Fibroblast of the aortic adventitia (primary cell): ENCODE measurements at regions not wholly inside any gene's neighbourhood (a gene's known extent, or its start where the extent isn't known, plus 50 kb on each side); places are given as distances from the start of the nearest gene placed in this dataset.
"Not testable (repeated sequence)": the region's sequence is repeated elsewhere in the genome, so short reads cannot be mapped to it uniquely, and the experiment has no call there.

Experiments
- DNase-seq: peaks from one replicate; pipeline ENCODE4 v3.0.0-alpha.2; 2010; ENCODE audit warnings: low read depth
- H3K4me3 ChIP-seq: 2 replicates; pipeline ENCODE4 v1.5.1; 2011; ENCODE audit warnings: low read depth, mild to moderate bottlenecking, control low read depth, low read length, moderate library complexity
- CTCF ChIP-seq: IDR thresholded peaks from 2 replicates; pipeline ENCODE4 v1.5.1; 2011; ENCODE audit warnings: mild to moderate bottlenecking, low read length, control low read depth, inconsistent platforms; ENCODE audit not compliant: insufficient read depth

GRCh38 chr2:145374165-145374564, 854.2 kb upstream of the ZEB2 start:
- no peak for TF ChIP-seq CTCF
- DNase-seq = no peak
- no peak overlapping the region for H3K4me3 ChIP-seq

DNA sequence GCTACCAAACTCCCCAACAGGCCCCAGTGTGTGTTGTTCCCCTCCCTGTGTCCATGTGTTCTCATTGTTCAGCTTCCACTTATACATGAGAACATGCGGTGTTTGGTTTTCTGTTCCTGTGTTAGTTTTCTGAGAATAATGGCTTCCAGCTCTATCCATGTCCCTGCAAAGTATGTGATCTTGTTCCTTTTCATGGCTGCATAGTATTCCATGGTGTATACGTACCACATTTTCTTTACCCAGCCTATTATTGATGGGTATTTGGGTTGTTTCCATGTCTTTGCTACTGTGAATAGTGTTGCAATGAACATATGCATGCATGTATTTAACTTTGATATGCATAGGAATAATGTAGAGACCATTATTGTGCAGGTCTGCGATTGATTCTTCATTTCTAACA, 847.4 kb upstream of the ZEB2 start:
- DNase-seq, H3K4me3 ChIP-seq: not testable (repeated sequence)

DNA sequence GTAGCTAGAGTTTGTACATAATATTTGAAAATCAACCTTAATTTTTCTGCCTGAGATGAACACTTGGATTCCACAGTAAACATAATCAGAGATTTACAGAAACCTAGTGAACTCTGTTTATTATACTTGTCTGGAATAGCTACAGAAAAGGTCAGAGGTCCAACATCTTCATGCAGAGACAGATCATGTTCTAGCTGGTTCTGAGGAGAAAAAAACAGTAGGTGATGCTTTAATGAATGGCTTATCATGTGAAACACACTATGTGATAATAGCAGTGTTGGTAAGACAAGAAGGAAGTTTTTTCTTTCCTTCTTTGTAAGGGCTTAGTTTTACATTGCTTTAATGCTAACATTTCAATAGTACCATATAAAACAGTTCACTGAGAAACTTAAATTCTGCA, 846.4 kb upstream of the ZEB2 start:
- no peak for TF ChIP-seq CTCF
- no peak overlapping the region for H3K4me3 ChIP-seq
- DNase-seq = no peak

GRCh38 chr2:145360129-145360790, 840.3 kb upstream of the ZEB2 start:
- DNase-seq = no peak
- TF ChIP-seq CTCF = no peak
- H3K4me3 ChIP-seq = no peak overlapping the region

DNA sequence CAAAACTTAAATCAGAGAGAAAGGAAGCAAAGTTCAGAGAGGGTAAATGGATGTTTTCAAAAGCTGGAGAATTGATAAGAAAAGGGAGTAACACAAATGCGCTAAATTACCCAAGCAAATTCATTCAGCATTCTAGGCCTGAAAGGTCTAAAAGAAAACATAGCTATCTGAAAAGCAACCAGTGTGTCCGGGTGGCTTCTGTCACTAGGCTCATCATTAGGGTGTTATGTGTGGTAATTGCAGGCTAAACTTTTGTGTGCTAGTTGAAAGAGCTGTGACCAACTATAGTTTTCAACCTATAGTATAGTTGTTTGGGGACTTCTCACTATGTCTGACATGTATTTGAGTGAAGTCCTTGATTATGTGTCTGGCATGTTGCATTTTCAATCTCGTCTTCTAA, 839.6 kb upstream of the ZEB2 start:
- no peak for DNase-seq
- H3K4me3 ChIP-seq = no peak overlapping the region
- no peak for TF ChIP-seq CTCF

DNA sequence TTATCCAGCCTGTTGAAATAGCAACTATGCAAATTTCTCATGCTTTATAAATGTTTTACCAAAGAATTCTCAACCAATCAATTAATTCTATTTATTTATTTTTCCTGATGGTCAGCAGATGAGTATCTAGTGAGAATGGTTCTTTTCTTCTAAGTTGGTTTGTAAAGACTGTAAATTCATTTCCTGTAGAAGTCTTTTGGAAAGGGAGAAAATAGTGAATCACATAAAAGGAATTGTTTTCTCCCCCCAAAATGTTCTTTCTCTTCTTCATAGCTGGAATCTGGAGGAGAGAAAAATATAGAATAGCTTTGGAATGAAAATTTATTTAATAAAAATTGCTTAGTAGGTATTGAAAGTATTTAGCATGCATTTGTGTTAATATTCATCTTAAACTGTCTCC, 836.1 kb upstream of the ZEB2 start:
- TF ChIP-seq CTCF = no peak
- peak; percentile 11 for DNase-seq
- H3K4me3 ChIP-seq = no peak overlapping the region

DNA sequence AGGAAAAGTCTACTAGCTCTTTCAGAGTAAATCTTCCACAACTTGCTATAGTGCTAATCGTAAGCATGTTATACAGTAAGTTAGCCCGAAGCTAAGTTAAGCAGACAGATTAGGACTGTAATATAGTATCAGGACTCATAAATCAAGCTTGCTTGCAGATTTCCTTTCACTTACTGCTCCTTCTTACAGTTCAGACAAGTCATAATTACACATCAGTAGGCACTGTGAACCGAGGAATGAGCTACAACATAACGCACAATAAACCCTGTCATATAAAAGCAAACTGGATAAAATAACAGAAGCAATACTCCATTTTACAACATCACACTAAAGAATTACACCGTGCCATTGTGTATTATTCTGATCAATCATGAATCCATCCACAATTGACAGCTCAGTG, 832.6 kb upstream of the ZEB2 start:
- no peak overlapping the region for H3K4me3 ChIP-seq
- DNase-seq = no peak
- no peak for TF ChIP-seq CTCF
